GM12878 (cell line): ENCODE measurements at regions not wholly inside any gene's neighbourhood (a gene's known extent, or its start where the extent isn't known, plus 50 kb on each side); places are given as distances from the start of the nearest gene placed in this dataset.

Experiments
- BHLHE40 ChIP-seq, 2 experiments: fragments of 450-650 bp in 1 of 2; IDR thresholded peaks; 2 replicates each; pipeline ENCODE4 v1.6.1; 2011 to 2017; ENCODE audit warnings: low read depth in 2 of 2, borderline replicate concordance in 1 of 2, improper control_type of control experiment in 1 of 2, low read length in 1 of 2, mild to moderate bottlenecking in 1 of 2
- MLLT1 ChIP-seq: fragments of 450-650 bp; IDR thresholded peaks from 2 replicates; pipeline ENCODE4 v1.6.1; 2016; ENCODE audit warnings: mild to moderate bottlenecking
- SPI1 ChIP-seq: IDR thresholded peaks from 2 replicates; pipeline ENCODE4 v1.6.1; 2011; ENCODE audit warnings: low read depth, mild to moderate bottlenecking, low read length, moderate library complexity, borderline replicate concordance; ENCODE audit not compliant: insufficient read depth

GRCh38 chr12:87585882-87586557 is 443.2 kb downstream of the C12orf50 start:
- TF ChIP-seq BHLHE40 (IDR thresholded peaks at IDR 0.05; ENCODE audit: borderline replicate concordance in 1 of 2, low read depth in 2 of 2, low read length in 1 of 2) (no peak), SPI1 (no peak), MLLT1 (no peak)
